ENCODE measurements at regions not wholly inside any gene's neighbourhood (a gene's known extent, or its start where the extent isn't known, plus 50 kb on each side); places are given as distances from the start of the nearest gene placed in this dataset.
"Not testable (repeated sequence)": the region's sequence is repeated elsewhere in the genome, so short reads cannot be mapped to it uniquely, and the experiment has no call there.

DNA sequence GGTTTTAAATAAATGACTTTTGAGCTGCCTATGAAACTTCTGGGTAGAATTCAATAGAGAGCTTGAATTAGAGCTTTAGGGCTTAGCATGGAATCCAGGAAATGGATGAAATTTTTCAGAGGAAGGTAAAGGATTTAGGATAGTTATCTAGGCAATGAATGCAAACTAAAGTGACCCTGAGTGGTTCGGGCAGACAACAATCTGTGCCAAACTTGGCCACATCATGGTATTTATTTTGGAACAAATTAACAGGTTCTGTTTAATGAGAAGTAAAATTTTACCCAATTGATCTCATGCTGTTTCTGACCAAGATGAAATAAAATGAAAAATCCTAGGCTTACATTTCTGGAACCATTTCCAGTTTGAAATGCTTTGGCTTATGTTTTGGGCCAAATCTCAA, 934.4 kb downstream of the MAT2B start:
- DNase-seq = no peak

DNA sequence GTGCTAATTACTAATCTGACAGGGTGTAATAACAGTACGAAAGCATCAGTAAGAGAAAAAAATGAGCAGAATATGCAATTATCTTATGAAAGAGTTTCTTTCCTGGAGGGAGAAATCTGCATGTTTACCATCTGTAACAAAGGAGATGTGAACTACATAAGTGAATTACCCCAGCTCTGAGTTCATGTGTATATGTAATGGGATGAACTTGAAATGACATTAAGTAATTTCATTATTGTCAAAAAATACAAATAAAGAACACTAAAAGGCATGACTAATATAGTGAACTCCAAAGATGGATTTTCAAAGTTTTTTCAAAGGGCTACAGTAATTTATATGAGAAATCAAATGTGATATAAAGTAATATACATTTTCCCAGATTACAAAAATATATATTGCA, 944.0 kb downstream of the MAT2B start:
- DNase-seq = no peak

DNA sequence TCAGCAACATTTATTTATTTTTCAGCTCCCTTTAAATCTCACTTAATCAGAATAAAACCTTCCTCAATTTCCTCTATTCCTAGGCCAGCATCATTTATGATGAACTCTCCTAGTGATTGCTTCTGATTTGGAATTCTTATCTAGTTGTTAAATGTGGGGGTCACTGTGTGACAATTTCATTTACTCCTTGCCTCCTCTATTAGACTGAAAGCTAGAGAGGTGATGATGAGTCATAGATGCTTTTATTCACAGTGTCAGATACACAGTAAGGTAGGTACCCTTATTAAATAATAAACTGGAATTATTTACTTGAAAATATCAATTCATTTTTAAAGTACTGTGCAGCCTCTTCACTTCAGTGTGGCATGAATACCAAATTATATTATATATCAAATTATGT, 960.6 kb downstream of the MAT2B start:
- no peak for DNase-seq

DNA sequence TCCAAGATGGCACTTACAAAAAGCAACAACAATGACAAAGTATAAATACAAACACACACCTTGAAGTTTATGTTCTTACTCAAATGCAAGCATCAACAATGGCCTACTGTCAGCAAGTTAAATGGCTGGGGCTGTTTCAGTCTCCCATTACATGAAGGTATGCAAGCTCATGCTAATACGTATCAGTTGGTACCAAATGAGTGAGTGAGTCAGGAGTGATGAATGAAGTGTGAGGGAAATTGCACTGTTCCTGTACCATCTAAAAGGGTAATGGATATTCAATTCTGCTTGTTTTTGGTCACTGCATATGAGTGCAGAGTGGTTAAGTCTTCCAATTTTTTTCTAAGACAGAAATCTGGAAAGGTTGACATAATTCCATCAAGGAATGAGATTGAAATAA, 964.9 kb downstream of the MAT2B start:
- no peak for DNase-seq

DNA sequence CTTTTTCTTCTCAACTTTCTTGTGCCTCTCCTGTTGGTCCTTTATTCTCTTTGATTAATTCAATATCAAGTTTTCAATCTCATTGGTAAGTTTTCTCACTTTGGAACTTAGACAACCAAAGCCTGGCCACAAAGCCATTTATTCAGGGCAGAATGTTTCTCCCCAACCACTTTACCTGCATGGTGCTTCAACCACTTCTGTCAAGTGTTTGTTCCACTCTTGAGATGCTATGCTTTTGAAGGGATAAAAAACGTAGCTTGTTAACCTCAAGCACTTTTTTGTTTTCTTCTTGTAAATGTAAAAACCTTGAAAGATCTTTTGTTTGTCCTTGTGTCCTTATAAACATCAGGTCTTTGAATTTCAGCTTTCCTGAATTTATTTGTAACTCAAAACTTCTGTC, 966.7 kb downstream of the MAT2B start:
- no peak for DNase-seq

DNA sequence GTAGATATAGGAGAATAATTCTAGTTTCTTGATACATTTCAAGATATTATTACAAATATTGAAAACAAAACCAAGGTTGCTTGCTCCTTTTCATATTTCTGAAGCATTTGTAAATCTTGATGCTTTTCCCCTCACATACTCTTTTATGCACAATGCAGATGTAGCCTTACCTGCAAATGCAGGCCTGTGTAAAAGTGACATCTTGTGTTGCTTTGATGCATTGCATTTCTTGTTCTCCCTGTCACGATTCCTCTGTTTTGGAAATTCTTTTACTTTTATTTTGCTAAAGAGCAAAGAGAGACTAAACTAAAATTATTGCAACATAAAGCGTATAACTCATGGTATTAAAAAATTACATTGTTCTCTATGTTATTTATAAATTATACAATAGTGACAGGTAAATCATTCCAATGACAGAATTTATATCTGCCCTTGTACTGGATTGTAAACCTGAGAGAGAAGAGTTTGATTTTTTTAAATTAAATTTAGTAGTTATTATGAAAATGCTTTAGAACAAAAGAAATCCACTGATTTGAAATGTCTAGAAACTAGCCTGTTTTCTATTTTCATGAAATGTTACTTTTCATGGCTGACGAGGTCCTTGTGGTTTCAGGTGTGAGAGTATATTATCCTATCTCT, 970.0 kb downstream of the MAT2B start:
- no peak for DNase-seq

DNA sequence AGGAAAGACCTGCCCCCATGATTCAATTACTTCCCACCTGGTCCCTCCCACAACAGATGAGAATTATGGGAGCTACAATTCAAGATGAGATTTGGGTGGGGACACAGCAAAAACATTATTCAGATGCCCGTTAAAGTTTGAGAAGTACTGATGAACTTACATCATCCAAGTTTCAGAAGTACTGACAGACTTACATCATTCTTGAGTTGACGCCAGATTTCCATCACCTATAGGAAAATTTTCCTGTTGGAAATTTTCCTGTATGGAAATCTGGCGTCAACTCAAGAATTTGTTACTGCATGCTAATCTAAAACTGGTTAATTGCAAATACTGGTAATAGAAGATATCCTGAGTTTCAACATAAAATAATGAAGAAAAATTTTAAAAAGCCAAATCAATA, 975.9 kb downstream of the MAT2B start:
- DNase-seq = no peak

DNA sequence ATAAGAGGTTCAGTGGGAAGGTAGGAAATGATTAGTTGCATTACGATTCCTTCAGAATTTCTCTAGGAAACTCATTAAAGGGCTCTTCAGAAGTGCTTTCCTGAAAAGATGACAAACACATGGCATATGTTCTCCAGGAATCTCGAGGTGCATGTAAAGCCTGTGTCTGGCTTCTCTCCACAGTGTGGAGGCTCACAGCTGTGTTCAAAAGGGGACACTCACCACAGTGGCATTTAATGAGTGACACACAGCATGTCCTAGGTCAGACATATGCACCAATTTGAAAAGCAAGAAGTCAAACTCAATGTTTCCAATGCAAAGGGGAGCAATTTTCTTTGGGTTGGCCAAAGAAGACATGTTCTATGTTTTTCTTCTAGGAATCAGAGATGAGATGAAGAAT, 976.9 kb downstream of the MAT2B start:
- no peak for DNase-seq

DNA sequence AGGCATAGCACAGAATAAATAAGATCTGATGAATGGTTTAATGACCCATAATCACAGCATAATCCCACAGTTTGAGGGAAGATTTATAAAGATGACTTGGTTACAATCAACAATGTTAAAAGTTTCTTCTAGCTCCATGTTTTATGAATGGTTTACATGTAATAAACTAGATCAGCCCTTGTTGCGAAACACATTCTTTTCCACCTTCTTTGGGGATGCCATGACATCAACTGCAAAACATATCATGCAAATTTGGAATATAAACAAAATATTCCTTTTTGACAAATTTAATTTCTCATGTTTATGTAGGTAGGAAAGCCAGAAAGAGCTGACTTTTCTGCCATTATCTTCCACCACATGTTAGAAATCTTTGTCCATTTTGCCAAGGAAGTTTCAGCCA, 979.5 kb downstream of the MAT2B start:
- DNase-seq = no peak

DNA sequence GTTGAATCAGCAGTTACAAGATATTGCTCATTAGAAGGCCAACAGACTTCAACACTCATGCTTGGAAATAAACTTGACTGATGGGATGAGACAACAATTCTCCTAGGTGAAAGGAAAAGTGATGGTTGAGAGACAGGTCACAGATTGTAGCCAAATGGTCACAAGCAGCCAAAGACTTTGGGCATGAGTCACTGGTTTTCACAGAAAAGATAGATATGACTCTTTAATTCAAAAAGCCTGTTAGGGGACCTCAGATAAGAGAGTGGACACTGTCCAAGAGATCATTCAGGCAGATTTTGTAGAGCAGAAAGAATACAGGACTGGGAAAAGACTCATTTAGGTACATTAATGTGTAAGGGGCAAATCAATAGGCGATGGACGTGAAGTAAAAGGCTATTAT, 982.5 kb downstream of the MAT2B start:
- DNase-seq = no peak

DNA sequence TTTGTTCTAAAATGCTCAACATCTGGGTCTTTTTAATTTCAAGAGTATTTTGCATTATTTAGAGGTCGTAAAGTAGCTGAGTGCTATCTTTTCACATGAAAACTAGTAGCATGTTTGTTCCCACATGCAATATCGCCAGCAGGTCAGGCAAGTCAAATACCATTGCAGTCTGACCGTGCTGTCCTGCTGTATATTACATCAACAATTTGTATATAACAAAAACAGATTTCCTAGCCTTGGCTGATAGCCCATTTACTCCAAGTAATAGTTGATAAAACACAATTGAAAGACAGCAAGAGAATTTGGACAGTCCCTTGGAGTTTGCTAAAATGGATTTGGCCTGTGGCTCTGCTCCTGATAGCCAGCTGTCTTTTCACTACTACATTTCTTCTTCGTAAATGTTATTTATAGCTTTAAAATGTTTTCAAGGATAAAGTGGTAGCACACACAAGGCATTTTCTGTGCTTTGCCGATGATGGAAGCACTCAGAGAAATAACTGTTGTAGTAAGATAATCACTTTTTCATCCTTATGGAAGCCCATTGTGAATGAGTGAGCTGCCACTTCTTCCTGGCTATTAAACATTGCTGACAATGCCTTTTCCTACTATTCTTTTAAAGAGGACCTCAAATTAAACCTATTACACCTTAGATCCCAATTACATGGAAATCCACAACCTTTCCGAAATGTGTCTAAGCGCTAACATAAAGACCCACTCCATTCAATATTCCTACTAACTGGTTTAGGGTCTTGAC, 992.1 kb downstream of the MAT2B start:
- DNase-seq = no peak

DNA sequence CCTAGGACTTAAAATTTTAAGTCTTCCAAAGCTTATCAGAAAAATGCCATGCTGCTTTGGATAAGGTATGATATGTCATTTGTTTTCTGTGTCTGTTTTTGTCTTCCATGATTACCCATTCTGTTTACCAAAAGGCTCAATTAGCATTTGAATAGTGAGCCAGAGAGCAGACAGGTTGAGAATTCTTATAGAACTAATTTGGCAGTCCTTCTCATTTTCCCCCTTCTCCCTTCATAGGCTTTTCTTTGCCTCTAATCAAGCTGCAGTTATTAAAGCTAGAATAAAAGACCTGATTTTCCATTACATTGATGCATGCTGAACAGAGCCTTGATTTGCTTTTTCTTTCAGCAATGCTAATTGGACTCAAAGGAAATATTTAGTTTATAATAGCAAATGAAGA, 993.0 kb downstream of the MAT2B start:
- DNase-seq = no peak

DNA sequence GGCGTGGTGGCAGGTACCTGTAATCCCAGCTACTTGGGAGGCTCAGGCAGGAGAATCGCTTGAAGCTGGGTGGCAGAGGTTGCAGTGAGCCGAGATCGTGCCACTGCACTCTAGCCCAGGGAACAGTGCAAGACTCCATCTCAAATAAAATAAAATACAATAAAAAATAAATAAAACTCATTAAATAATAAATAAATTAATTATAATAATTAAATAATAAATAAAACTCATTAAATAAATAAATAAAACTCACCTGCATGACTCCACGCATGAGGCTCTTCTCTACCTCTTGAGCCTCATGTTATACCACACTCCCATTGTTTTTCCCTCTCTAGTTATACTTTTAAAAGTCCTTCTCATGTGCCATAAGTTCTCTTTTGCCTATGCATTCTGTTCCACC, 995.4 kb downstream of the MAT2B start:
- DNase-seq = no peak

DNA sequence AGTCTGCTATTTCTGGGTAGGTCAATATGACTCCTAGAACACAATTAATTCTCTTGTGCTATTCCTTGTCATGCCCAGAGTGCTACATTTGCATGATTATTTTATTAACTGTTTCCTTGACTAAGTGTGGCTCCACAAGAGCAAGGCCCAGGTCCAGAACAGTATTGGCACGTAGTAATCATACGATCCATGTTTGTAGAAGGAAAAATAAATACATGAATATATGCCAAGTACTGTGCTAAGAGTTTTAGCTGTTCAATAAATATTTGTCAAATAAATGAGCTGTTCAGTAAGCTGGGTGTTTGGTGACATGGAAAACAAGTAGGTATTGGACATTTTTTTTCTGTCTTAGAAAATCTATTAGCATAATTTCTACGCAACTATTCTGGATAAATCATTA, 995.9 kb downstream of the MAT2B start:
- DNase-seq = no peak

DNA sequence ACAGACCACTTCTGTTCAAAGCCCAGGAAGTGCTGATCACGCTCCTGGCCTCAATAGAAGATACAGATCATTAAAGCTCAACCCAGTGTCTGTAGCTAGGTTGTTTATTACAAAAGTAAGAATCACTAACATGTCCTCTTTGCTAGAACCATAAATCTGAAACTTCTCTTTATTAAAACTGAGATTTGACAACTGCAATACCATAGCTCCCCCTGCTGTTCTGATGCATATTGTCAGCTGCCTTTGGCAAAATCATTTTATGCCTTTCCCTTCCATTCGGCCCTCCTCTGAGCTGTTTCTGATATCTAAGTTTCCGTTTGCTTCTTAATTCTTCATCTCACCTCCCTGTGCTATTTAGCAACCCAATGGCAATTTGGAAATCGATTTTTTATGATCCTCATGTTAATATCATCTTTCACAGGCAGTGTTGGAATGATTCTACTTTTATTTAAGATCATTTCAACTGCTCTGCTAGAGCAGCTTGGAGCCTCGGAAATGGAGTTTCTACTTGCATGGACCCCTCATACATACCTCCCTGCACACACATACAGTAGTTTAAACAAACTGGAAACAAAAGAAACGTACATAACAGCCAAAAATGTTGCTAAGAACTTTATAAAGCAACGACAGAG, 998.8 kb downstream of the MAT2B start:
- DNase-seq = peak; percentile 3

DNA sequence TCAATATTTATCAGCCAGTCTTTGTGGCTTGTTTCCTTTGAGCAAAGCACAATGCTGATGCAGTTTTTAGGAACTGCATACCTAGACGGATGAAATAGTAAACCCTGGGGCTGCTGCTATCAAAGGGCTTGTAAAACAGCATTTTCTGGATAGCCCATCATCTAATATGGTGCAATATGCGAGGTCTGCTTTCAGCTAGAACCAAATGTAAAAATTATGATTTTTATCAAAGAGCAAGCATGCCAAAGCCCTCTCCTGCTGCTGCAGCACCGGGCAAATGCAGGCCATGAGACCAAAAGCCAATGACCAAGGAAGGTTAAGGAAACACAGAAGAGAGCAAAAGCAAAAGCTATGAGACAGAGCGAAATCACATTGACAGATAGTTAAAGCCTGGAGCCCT, 1000.4 kb downstream of the MAT2B start:
- no peak for DNase-seq

DNA sequence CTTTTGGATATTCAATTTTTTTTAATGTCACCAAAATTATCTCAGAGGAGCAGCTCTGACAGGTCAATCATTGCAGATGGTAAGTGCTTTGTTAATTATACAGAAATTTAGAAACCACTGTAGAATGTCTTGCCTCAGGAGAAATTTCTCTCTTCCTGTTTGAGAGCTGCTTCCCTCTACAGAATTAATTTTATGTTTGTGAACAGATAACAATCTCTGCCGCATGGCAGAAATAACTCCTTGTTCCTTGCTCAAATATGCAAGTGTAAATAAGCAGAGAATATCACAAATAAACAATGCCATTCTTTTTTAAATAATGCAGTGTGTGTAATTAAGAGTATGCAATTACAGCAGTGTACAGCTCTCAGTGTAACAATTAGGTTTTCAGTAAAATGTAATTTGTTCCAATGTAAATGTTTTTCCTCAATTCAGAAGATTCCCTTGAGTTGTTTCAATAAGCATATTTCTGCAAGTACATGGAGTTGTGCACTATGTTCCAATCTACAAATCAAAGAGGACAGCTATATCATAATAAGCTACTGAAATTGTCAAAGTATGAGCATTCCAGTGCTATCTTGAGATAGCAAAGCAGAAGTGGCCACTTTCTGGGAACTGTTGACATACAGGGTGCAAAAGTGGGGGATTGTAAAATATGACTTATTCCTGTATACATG, 1012.8 kb downstream of the MAT2B start:
- DNase-seq = no peak

DNA sequence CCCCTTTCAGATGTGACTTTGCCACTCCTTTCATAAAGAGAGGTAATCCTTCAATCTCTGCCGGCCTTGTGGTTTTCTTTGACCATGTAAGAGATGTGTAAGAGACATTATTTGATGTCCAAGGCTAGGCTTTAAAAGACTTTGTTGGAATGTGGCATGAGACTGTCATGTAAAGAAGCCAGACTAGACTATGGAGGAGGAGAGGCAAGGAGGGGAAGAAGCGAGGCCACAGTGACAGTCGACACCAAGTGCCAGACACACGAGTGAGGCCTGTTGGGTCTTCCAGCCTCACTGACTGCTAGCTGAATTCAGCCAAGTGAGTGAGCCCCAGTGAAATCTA, 1013.3 kb downstream of the MAT2B start:
- DNase-seq = no peak

DNA sequence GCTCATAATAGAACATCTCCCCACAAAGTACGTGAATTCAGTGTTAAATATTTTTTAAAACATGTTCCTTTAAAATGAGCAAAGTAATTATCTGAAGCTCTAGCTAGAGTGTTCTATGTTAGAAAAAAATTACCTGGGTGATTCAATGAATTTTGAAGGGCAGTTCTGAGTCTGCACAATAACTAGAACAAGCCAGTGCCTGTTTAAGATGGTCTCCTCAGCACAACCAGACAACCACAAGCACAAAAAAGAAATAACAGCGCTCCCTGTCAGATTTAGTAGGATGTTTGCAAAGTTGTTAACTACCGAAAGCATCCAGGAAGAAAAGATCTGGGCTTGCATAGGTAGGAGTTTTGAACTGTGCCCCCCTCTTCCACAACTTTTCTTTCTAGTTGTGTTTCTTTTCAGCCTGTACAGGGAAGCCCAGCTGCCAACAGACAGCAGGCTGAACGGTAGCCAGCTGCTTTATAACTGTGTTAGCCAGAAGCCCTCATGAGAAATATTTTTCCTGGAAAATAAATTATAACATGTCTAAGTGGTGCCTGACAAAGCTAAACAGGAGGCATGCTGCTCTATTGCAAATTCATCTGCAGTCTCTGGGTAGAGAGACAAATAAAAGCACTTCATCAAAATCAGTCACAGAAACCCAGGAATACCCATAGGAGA, 1026.9 kb downstream of the MAT2B start:
- DNase-seq = no peak

DNA sequence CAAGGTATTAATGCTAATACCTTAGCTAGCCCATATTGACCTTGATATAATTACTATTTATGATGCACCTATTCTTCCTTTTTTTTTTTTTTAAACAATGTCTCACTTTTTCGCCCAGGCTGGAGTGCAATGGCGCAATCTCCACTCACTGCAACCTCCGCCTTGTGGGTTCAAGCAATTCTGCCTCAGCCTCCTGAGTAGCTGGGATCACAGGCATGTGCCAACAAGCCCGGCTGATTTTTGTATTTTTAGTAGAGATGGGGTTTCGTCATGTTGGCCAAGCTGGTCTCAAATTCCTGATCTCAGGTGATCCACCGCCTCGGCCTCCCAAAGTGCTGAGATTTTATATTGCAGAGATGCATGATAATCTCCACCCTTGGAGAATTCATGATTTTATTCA, 1028.0 kb downstream of the MAT2B start:
- DNase-seq = not testable (repeated sequence)

DNA sequence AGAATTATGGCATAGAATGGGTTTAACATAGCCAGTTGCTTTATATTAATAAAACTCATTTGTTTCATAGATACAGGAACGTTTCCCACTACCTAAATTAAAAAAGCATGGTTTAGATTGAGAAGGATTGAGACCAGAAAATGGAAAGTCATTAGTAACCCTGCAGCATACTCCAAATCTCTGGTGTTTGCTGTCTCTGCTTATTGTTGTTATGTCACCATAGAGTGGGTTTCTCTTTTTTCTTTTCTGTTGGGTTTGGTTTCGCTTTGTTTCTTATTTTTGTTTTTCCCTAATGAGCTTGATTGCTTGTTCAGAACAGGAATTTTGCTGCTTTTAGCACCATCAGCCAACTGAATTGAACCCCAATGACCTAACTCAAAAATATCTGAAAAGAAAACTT, 1034.8 kb downstream of the MAT2B start:
- DNase-seq = no peak

DNA sequence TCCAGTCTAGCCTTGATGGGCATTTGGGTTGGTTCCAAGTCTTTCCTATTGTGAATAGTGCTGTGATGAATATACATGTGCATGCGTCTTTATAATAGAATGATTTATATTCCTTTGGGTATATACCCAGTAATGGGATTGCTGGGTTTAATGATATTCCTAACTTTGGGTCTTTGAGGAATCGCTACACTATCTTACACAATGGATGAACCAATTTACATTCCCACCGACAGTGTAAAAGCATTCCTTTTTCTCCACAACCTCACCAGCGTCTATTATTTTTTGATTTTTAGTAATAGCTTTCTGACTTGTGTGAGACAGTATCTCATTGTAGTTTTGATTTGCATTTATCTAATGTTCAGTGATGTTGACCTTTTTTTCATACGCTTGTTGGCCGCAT, 1040.1 kb downstream of the MAT2B start:
- DNase-seq = no peak

DNA sequence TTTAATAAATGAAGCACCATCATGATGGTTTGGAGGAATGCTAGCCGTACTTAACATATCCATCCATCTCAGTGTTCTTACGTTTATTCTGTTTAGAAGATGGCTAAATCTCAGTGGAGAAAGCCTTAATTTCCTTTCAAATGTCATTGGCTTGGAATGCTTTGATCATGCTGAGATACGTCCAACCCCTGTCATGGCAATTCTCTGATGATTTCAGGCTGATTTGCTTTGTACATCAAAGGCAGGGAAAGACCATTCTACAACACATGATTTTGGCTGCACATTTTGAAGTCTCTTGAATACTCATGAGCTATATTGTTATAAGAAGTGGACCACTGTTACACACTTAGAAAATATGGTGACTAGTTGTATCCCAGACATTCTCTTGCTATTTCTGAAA, 1048.4 kb downstream of the MAT2B start:
- no peak for DNase-seq

DNA sequence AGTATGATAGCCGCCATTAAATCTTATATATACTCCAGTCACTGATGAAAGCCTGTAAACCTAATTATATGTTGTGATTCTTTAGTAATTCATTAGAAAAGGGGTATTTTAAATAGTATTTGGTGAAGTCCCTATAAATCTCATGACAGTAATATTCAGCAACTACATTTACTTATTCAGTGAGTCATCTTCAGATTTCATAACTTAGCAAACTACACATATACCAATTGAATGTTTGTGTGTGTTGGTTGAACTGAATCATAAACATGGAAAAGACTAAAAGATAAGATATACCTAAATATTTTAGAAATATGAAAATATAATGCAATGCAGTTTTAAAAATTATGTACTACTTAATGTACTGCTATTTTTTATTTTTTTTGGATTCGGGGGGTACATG, 1050.4 kb downstream of the MAT2B start:
- no peak for DNase-seq
